ENCODE measurements at regions not wholly inside any gene's neighbourhood (a gene's known extent, or its start where the extent isn't known, plus 50 kb on each side); places are given as distances from the start of the nearest gene placed in this dataset.

GRCh38 chr10:110443239-110444003 is 54.3 kb upstream of the DUSP5 start:
- TF ChIP-seq EZH2 (IDR thresholded peaks at IDR 0.05; ENCODE audit: borderline replicate concordance, insufficient read depth, low read length, poor library complexity, severe bottlenecking) (no peak), EP300 (conservative IDR thresholded peaks at IDR 0.05; ENCODE audit: poor library complexity, severe bottlenecking) (no peak), POLR2AphosphoS5 (IDR thresholded peaks at IDR 0.05) (no peak)

Measured in neural cell (in vitro differentiated cells).